Esophagus muscularis mucosa (tissue), 4 donors: ENCODE measurements at regions not wholly inside any gene's neighbourhood (a gene's known extent, or its start where the extent isn't known, plus 50 kb on each side); places are given as distances from the start of the nearest gene placed in this dataset.

ENCODE experiments used
- EP300 ChIP-seq: sonication (generic); formaldehyde crosslinking; IDR thresholded peaks from one replicate; pipeline ENCODE4 v1.6.1; 2017; ENCODE audit warnings: antibody characterized with exemption
- POLR2A ChIP-seq: fragments of 450-650 bp; IDR thresholded peaks from one replicate; pipeline ENCODE4 v1.6.1; 2017; ENCODE audit warnings: antibody characterized with exemption, moderate library complexity, mild to moderate bottlenecking, low read depth
- POLR2AphosphoS5 ChIP-seq, 2 donors: sonication (generic); formaldehyde crosslinking; IDR thresholded peaks; one replicate each; pipeline ENCODE4 v1.6.1; 2017; ENCODE audit warnings: antibody characterized with exemption in 2 of 2
- TF ChIP-seq, protein P1 (sequence below), 3 experiments: fragments of 200-600 bp in 2 of 3; fragments of 450-650 bp in 1 of 3; sonication (generic) in 2 of 3; IDR thresholded peaks; one replicate each; pipeline ENCODE4 v1.5.1; 2017 to 2019; ENCODE audit warnings: antibody characterized with exemption in 3 of 3, mild to moderate bottlenecking in 2 of 3, moderate library complexity in 1 of 3

DNA sequence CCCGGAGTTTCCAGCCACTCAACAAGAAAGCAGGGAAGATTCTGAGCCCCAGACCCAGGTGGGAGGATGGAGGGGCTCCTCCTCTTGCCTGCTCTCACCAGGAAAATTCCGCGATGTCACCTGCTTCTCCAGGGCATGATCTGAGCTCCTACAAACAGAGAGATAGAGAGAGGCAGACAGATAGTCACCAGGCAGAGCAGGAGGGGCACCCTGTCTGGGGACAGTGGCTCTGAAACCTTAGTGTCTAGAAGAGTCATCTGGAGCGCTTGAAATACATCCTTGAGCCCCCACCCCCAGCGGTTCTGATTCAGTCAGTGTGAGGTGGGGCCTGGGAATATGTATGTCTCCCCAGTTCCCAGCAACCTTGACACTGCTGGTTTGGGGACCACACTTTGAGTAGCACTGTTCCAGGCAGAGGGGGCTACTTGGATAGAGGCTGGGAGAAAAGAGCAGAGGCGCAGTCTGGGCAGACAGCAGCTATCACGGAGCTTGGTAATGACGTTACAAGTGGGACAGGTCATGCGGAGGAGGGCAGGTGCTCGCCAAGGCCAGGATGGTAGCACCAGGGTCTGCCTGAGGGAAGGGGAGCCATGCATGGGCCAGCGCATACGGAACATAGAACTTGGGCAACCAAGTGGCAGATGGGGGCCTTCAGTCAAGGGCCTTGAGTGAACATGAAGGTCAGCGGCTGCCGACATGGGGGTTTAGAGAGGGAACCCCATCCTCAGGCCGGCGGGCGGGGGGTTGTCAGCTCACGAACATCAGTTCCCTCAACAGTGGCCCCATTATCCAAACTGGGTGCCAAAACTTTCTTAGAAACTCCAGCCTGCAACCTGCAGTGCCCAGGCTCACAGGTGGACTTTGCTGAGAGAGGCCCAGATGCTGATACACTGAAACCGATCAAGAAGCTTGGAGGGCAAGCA, 60.9 kb upstream of the MYEOV start:
- TF ChIP-seq, protein P1, sequence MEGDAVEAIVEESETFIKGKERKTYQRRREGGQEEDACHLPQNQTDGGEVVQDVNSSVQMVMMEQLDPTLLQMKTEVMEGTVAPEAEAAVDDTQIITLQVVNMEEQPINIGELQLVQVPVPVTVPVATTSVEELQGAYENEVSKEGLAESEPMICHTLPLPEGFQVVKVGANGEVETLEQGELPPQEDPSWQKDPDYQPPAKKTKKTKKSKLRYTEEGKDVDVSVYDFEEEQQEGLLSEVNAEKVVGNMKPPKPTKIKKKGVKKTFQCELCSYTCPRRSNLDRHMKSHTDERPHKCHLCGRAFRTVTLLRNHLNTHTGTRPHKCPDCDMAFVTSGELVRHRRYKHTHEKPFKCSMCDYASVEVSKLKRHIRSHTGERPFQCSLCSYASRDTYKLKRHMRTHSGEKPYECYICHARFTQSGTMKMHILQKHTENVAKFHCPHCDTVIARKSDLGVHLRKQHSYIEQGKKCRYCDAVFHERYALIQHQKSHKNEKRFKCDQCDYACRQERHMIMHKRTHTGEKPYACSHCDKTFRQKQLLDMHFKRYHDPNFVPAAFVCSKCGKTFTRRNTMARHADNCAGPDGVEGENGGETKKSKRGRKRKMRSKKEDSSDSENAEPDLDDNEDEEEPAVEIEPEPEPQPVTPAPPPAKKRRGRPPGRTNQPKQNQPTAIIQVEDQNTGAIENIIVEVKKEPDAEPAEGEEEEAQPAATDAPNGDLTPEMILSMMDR (IDR thresholded peaks at IDR 0.05): no peak
- TF ChIP-seq POLR2A (no peak), POLR2AphosphoS5 (IDR thresholded peaks at IDR 0.05) (no peak), EP300 (no peak)
